Ovary (tissue), 3 donors: ENCODE measurements at regions not wholly inside any gene's neighbourhood (a gene's known extent, or its start where the extent isn't known, plus 50 kb on each side); places are given as distances from the start of the nearest gene placed in this dataset.

Source experiments
- CTCF ChIP-seq, 3 donors: fragments of 450-650 bp in 2 of 3; fragments of 200-600 bp in 1 of 3; IDR thresholded peaks; one replicate each; pipeline versions ENCODE4 v1.5.1 to v1.8.0; 2016 to 2022; ENCODE audit warnings: antibody characterized with exemption in 3 of 3, mild to moderate bottlenecking in 1 of 3
- POLR2A ChIP-seq: fragments of 450-650 bp; IDR thresholded peaks from one replicate; pipeline ENCODE4 v1.6.1; 2017; ENCODE audit warnings: antibody characterized with exemption, mild to moderate bottlenecking, moderate library complexity
- donor health status: DM: no; HTN: no; CAD: no.

DNA sequence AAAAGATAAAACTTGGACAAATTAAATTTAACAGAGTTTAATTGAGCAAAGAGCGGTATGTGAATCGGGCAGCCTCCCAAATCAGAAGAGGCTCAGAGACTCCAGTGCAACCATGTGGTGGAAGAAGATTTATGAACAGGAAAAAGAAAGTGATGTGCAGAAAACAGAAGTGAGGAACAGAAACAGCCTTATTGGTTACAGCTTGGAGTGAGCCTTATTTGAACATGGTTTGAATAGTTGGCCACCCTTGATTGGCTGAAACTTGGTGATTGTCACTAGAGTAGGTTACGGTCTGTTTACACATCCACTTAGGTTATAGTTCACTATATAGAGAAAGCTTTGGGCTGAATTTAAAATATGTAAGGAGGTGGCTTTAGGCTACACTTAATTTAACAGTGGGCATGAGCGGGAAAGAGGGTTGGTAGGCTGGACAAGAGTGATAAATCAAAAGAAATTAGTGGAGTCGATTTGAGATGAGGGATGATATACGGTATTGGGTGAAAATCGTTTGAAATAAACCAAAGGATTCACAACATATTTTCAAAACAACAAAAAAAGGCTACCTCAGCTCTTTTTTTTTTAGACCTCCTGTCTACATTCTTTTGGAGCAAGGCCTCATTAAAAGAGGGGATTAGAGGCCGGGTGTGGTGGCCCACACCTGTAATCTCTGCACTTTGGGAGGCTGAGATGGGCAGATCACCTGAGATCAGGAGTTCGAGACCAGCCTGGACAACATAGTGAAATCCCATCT lies 84.3 kb upstream of the PREP start:
- TF ChIP-seq POLR2A (no peak), CTCF (IDR thresholded peaks at IDR 0.05) (no peak)
